T47D (cell line): ENCODE measurements at regions not wholly inside any gene's neighbourhood (a gene's known extent, or its start where the extent isn't known, plus 50 kb on each side); places are given as distances from the start of the nearest gene placed in this dataset.

Experiments used
- DNase-seq, 2 experiments: peaks; one replicate each; pipeline versions ENCODE4 v3.0.0 to v3.0.0-alpha.2; 2011 to 2012; ENCODE audit warnings: low read depth in 1 of 2, low spot score in 1 of 2
- JUND ChIP-seq: IDR thresholded peaks from 2 replicates; pipeline ENCODE4 v1.6.1; 2012; ENCODE audit warnings: low read depth
- in situ Hi-C: cut with HindIII; loops from 2 replicates; pipeline ENCODE4 v1.10.0; 2016; ENCODE audit warnings: low sequenced_read_pairs, low pct_unique_long_range_greater_than_20kb

- TF ChIP-seq JUND = no peak
- in situ Hi-C loops = no loop called here
- no peak for DNase-seq
Measured at GRCh38 chr3:193754719-193755118, 161.7 kb downstream of the OPA1 start.

- no peak for DNase-seq
- in situ Hi-C loops = no loop called here
- no peak for TF ChIP-seq JUND
Measured at GRCh38 chr3:193756536-193756935, 163.5 kb downstream of the OPA1 start.

DNA sequence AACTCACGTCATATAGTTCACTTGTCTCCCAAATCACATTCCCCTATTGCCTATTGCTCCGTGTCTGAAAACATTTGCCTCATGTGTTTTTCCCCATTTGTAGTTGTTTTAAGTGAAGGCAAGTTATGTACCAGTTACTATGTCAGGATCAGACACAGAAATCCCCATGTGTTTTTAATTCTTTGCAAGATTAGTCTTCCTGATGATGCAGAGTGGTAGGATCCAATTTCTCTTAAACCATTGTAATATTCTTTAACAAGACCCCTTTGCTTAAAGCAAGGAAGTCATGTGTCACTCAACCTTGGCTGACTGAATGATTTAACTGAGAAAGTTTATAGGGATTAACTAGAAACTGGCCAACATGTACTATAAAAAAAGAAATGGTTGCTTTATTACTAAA lies 164.4 kb downstream of the OPA1 start:
- in situ Hi-C loops = no loop called here
- TF ChIP-seq JUND = no peak
- DNase-seq = no peak

GRCh38 chr3:193761969-193762368 lies 169.0 kb downstream of the OPA1 start:
- in situ Hi-C loops = no loop called here
- no peak for DNase-seq
- TF ChIP-seq JUND = no peak

- DNase-seq = no peak
- TF ChIP-seq JUND = no peak
Measured at GRCh38 chr3:193762657-193763056, 169.6 kb downstream of the OPA1 start.

GRCh38 chr3:193764959-193765358 lies 172.0 kb downstream of the OPA1 start:
- no peak for TF ChIP-seq JUND
- in situ Hi-C loops = no loop called here

More at GRCh38 chr3:193762657-193763056, 169.6 kb downstream of the OPA1 start:
- in situ Hi-C loops = no loop called here

DNA sequence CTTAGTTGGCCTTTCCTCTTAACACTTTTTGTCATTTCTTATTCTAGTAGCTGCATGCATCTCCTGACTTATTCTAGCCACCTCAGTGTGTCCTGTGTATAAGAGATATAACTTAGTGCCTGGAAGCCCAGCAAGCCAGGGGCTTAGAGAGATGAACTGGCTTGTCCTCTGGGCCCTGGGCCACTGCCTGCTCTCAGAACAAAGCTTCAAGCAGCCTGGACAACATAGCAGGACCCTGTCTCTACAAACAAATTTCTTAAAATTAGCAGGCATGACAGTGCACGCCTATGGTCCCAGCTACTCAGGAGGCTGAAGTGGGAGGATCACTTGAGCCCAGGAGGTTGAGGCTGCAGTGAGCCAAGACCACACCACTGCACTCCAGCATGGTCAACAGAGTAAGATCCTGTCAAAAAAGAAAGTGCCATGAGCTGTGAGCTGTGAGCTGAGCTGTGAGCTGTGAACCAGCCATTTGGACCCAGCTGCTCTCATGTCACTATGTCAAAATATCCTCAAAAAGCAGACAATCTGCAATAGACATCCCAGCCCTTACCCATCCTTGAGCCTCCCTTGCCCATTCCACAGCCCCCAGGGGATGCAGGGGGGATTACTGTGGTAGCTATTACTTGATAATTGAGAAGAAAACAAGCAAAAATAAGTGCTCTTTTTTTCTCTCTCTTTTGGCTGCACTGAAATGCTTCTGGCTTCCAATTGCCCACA lies 174.5 kb downstream of the OPA1 start:
- in situ Hi-C loops = no loop called here
- DNase-seq = no peak
- TF ChIP-seq JUND = no peak

More at GRCh38 chr3:193764959-193765358, 172.0 kb downstream of the OPA1 start:
- DNase-seq = no peak

GRCh38 chr3:193768070-193768394 lies 175.0 kb downstream of the OPA1 start:
- no peak for DNase-seq
- no peak for TF ChIP-seq JUND
- in situ Hi-C loops = no loop called here

GRCh38 chr3:193769437-193769836 lies 176.4 kb downstream of the OPA1 start:
- no peak for DNase-seq
- in situ Hi-C loops = no loop called here
- no peak for TF ChIP-seq JUND

GRCh38 chr3:193771011-193771652 lies 178.1 kb downstream of the OPA1 start:
- in situ Hi-C loops = no loop called here
- no peak for TF ChIP-seq JUND
- no peak for DNase-seq

DNA sequence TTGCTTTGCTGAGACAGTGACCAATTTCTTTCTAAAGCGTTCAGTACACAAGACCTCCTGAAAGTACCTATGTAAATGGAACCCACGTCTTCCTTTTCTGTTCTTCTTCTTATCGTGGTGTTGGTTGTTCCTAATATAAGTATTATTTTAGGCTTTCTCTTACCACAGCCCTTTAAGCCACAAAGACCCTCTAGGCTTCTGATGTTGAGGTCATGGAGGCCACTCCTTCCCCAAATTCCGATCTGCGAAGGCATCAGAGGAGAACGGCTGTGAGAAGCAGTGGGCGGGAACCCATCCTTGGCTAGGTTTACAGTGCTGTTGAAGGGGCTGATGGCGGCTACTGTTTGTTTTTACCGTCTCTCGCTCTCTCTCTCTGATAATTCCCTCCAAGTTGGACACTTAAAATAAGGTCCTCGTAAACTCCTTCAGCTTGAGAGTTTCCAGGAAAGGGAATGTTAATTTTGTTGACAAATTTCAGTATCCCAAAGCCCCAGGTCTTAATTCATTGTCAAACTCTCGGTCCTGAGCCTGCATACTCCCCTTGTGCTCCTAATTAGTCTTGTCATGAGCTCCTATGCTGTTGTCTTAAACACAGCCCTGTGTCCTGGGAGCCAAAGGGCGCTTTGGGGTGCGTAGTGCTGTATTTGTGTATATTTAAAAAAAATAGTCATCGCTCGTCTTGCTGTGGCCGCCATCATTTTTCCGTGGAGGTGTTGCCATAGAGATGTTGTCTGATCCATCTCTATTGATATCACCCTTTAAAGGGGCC lies 178.8 kb downstream of the OPA1 start:
- in situ Hi-C loops = no loop called here
- DNase-seq = no peak
- TF ChIP-seq JUND = no peak

DNA sequence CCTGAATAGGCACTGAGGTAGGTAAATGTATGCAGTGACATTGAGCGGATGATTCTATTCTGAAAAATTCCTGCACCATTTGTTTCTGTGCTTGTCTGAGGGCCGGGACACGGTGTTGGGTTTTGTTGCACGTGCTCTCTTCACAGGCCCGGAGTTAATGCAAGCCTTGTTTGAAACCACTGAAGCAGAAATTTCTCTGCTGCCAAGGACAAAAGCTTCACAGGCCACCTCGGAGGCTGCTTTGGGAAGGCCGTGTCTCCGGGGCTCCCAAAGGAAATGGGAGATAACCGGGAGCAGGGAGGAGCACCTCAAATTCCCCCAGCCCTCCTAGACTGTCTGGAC lies 179.4 kb downstream of the OPA1 start:
- DNase-seq = no peak
- in situ Hi-C loops = no loop called here
- TF ChIP-seq JUND = no peak
